Upper lobe of left lung (tissue), 6 donors: ENCODE measurements at regions not wholly inside any gene's neighbourhood (a gene's known extent, or its start where the extent isn't known, plus 50 kb on each side); places are given as distances from the start of the nearest gene placed in this dataset.
"Not testable (repeated sequence)": the region's sequence is repeated elsewhere in the genome, so short reads cannot be mapped to it uniquely, and the experiment has no call there.

Source experiments
- ATAC-seq, 2 donors: fragments of 200-7000 bp; cut with Tn5 transposase; one replicate each; pipeline ENCODE4 v1.9.1; 2022; ENCODE audit warnings: mild to moderate bottlenecking in 2 of 2, moderate library complexity in 2 of 2; ENCODE audit not compliant: low FRiP score in 2 of 2
- DNase-seq, 2 donors: peaks; one replicate each; pipeline ENCODE4 v3.0.0-alpha.2; 2019 to 2020
- H3K27ac ChIP-seq, 4 donors: fragments of 200-600 bp; sonication (generic); one replicate each; pipeline ENCODE4 v1.5.1; 2016 to 2019
- H3K27me3 ChIP-seq, 4 donors: fragments of 200-600 bp; sonication (generic); one replicate each; pipeline ENCODE4 v1.5.1; 2017 to 2019
- H3K36me3 ChIP-seq, 4 donors: fragments of 200-600 bp; sonication (generic); one replicate each; pipeline ENCODE4 v1.5.1; 2016 to 2019
- H3K4me1 ChIP-seq, 4 donors: fragments of 200-600 bp; sonication (generic); one replicate each; pipeline ENCODE4 v1.5.1; 2018 to 2019
- H3K4me3 ChIP-seq, 4 donors: fragments of 200-600 bp; sonication (generic); one replicate each; pipeline ENCODE4 v1.5.1; 2017 to 2019; ENCODE audit warnings: mild to moderate bottlenecking in 2 of 4, moderate library complexity in 1 of 4
- H3K9me3 ChIP-seq, 4 donors: fragments of 200-600 bp; sonication (generic); one replicate each; pipeline ENCODE4 v1.5.1; 2018 to 2019
- CTCF ChIP-seq, 6 experiments: fragments of 450-650 bp in 4 of 6; fragments of 200-600 bp in 2 of 6; sonication (generic) in 2 of 6; IDR thresholded peaks; one replicate each; pipeline ENCODE4 v1.5.1; 2016 to 2019; ENCODE audit warnings: antibody characterized with exemption in 6 of 6
- EP300 ChIP-seq, 4 donors: sonication (generic); formaldehyde crosslinking; IDR thresholded peaks; one replicate each; pipeline ENCODE4 v1.5.1; 2017; ENCODE audit warnings: antibody characterized with exemption in 4 of 4, control low read depth in 2 of 4
- POLR2A ChIP-seq, 4 donors: fragments of 450-650 bp; IDR thresholded peaks; one replicate each; pipeline ENCODE4 v1.5.1; 2016 to 2017; ENCODE audit warnings: antibody characterized with exemption in 4 of 4, mild to moderate bottlenecking in 2 of 4
- POLR2AphosphoS5 ChIP-seq, 2 donors: sonication (generic); formaldehyde crosslinking; IDR thresholded peaks; one replicate each; pipeline ENCODE4 v1.5.1; 2017; ENCODE audit warnings: antibody characterized with exemption in 2 of 2
- WGBS, 2 donors: methylation state at CpG; one replicate each; pipeline ENCODE4 v1.1.5; 2017 to 2018; 5-methylcytosine and 5-hydroxymethylcytosine counted together
- donor health status: DM: no; HTN: no; CAD: no; lungs with moderate emphysema.
- donor health status: DM: no; HTN: yes; CAD: no; lungs with severe emphysema.

GRCh38 chr18:3348176-3348575 lies 86.2 kb downstream of the MYL12B start:
- 100% methylated on average over 1 of the region's 1 CpG for WGBS, 2 donors
- DNase-seq (no peak), ATAC-seq (no peak)
- TF ChIP-seq POLR2AphosphoS5 (IDR thresholded peaks at IDR 0.05) = no peak
- no peak for TF ChIP-seq CTCF (IDR thresholded peaks at IDR 0.05)
- no peak for TF ChIP-seq EP300 (IDR thresholded peaks at IDR 0.05)
- TF ChIP-seq POLR2A (IDR thresholded peaks at IDR 0.05) = no peak
- H3K4me1 ChIP-seq = no peaks in the 10 kb centered on the region
- H3K4me3 ChIP-seq = no peak overlapping the region
- no peak overlapping the region for H3K27ac ChIP-seq
- H3K9me3 ChIP-seq = no peaks in the 10 kb centered on the region
- no peaks in the 10 kb centered on the region for H3K36me3 ChIP-seq
- H3K27me3 ChIP-seq = no peaks in the 10 kb centered on the region

GRCh38 chr18:3349046-3349841 lies 87.3 kb downstream of the MYL12B start:
- 96 to 97% methylated on average over 25 of the region's 25 CpGs for WGBS, 2 donors
- not testable (repeated sequence) for H3K36me3 ChIP-seq, H3K9me3 ChIP-seq, ATAC-seq, H3K4me1 ChIP-seq, H3K4me3 ChIP-seq, H3K27me3 ChIP-seq, H3K27ac ChIP-seq, DNase-seq

- Histone ChIP-seq H3K4me3 (no peak overlapping the region), H3K9me3 (no peaks in the 10 kb centered on the region), H3K27me3 (no peaks in the 10 kb centered on the region), H3K36me3 (no peaks in the 10 kb centered on the region), H3K27ac (no peak overlapping the region), H3K4me1 (no peaks in the 10 kb centered on the region)
- TF ChIP-seq EP300 (IDR thresholded peaks at IDR 0.05) (no peak), POLR2A (IDR thresholded peaks at IDR 0.05) (no peak), POLR2AphosphoS5 (IDR thresholded peaks at IDR 0.05) (no peak), CTCF (IDR thresholded peaks at IDR 0.05) (no peak)
- 73 to 92% methylated on average over 14 of the region's 14 CpGs for WGBS, 2 donors
- no peak for DNase-seq
- no peak for ATAC-seq
These were observed 88.1 kb downstream of the MYL12B start for GRCh38 chr18:3350021-3350420.

GRCh38 chr18:3350566-3351527 lies 88.9 kb downstream of the MYL12B start:
- no peak for TF ChIP-seq POLR2AphosphoS5 (IDR thresholded peaks at IDR 0.05)
- TF ChIP-seq EP300 (IDR thresholded peaks at IDR 0.05) = no peak
- TF ChIP-seq CTCF (IDR thresholded peaks at IDR 0.05) = no peak
- no peak for TF ChIP-seq POLR2A (IDR thresholded peaks at IDR 0.05)
- no peak for DNase-seq
- Histone ChIP-seq H3K4me3 (no peak overlapping the region), H3K36me3 (no peaks in the 10 kb centered on the region), H3K27me3 (no peaks in the 10 kb centered on the region), H3K4me1 (no peaks in the 10 kb centered on the region), H3K27ac (no peak overlapping the region), H3K9me3 (no peaks in the 10 kb centered on the region)
- 79 to 83% methylated on average over 11 of the region's 11 CpGs for WGBS, 2 donors
- no peak for ATAC-seq

- TF ChIP-seq POLR2A (IDR thresholded peaks at IDR 0.05) = no peak
- no peak for TF ChIP-seq CTCF (IDR thresholded peaks at IDR 0.05)
- TF ChIP-seq POLR2AphosphoS5 (IDR thresholded peaks at IDR 0.05) = no peak
- TF ChIP-seq EP300 (IDR thresholded peaks at IDR 0.05) = no peak
- no peak overlapping the region for H3K27ac ChIP-seq
- H3K27me3 ChIP-seq = no peaks in the 10 kb centered on the region
- H3K4me3 ChIP-seq = no peak overlapping the region
- H3K36me3 ChIP-seq = no peaks in the 10 kb centered on the region
- H3K9me3 ChIP-seq = no peaks in the 10 kb centered on the region
- H3K4me1 ChIP-seq = no peaks in the 10 kb centered on the region
- 72 to 75% methylated on average over 4 of the region's 4 CpGs for WGBS, 2 donors
- no peak for DNase-seq
- no peak for ATAC-seq
These were observed 92.6 kb downstream of the MYL12B start for GRCh38 chr18:3354506-3354905.
